GM23248 (cell line): ENCODE measurements at regions not wholly inside any gene's neighbourhood (a gene's known extent, or its start where the extent isn't known, plus 50 kb on each side); places are given as distances from the start of the nearest gene placed in this dataset.

Source experiments
- EZH2 ChIP-seq: fragments of 200-600 bp; sonication (generic); IDR thresholded peaks from 2 replicates; pipeline ENCODE4 v1.6.1; 2018; ENCODE audit warnings: antibody characterized with exemption, mild to moderate bottlenecking; ENCODE audit not compliant: insufficient read depth, poor library complexity, severe bottlenecking
- EZH2phosphoT487 ChIP-seq: fragments of 200-600 bp; sonication (generic); IDR thresholded peaks from 2 replicates; pipeline ENCODE4 v1.6.1; 2018; ENCODE audit warnings: antibody characterized with exemption, moderate library complexity, mild to moderate bottlenecking, low read depth; ENCODE audit not compliant: insufficient read depth

- no peak for TF ChIP-seq EZH2
- TF ChIP-seq EZH2phosphoT487: no peak
Measured at GRCh38 chr6:2542101-2542857, 208.4 kb downstream of the MYLK4 start.
